OCI-M1 (cell line): ENCODE measurements at regions not wholly inside any gene's neighbourhood (a gene's known extent, or its start where the extent isn't known, plus 50 kb on each side); places are given as distances from the start of the nearest gene placed in this dataset.
"Not testable (repeated sequence)": the region's sequence is repeated elsewhere in the genome, so short reads cannot be mapped to it uniquely, and the experiment has no call there.

ENCODE experiments used
- DNase-seq: peaks from one replicate; lab custom pipeline; 2025; lab: John Stamatoyannopoulos, UW

GRCh38 chr1:143694085-143694484 lies 277.7 kb downstream of the FAM72C start:
- DNase-seq, result no peak

- DNase-seq, result no peak
These were observed 279.7 kb downstream of the FAM72C start for GRCh38 chr1:143691971-143692529.

DNA sequence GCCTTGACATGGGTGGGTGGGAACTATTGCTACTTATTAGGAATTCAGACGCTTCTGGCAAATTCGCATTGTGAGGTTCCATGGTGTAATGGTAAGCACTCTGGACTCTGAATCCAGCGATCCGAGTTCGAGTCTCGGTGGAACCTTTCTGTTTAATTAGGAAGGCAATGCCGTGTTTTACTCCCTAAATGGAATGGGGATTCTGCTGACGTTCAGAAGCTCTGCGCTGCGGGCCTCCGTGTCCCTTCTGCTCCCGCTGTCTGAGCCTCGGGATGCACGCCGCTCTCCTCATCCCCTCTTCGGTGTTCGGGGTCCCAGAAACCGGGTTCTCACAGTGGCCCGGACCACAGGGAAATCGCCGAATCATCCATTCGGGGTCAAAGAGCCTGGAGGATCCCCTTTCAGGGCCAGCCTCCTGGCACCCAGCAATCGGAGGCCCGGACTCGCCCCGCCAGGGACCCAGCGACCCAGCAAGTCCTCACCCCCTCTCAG lies 280.3 kb downstream of the FAM72C start:
- DNase-seq, result peak; percentile 22

DNA sequence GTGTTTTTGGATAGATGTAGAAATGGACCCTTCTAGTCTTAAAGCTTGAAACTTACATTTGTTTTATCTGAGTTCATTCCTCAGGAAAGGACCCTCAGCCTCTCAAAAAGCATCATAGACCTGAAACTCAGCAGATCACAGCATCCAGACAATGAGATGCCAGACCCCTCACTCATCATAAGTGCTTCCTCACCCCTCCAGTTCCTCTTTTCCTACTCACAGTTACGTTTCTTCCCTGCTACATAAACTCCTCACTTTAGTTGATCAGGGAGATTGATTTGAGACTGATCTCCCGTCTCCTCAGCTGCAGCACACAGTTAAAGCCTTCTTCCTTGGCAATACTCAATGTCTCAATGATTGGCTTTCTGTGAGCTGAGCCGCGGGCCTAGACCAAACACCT lies 282.0 kb downstream of the FAM72C start:
- DNase-seq, result no peak

GRCh38 chr1:143680304-143680703 lies 291.5 kb downstream of the FAM72C start:
- DNase-seq, result no peak

GRCh38 chr1:143672983-143673382 lies 298.8 kb downstream of the FAM72C start:
- no peak for DNase-seq

DNA sequence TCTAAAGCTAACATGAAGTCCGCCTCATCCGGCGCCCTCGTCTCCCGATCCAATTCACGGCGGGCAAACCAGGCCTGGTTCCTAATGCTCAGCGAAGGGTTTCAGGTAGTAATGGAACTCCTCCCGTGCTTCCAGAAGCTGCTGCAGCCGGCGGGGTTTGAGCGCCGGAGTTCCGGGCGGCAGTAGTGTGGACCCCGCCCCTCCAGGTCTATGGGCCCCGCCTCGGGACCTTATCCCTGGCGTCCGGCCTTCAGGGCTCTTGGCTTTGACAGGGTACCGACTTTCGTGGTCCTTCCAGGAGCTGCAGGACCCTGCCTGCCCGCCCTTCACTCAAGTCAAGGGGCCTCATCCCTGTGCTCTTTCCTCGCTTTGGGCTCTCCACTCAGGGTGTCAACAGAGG lies 304.1 kb downstream of the FAM72C start:
- no peak for DNase-seq

DNA sequence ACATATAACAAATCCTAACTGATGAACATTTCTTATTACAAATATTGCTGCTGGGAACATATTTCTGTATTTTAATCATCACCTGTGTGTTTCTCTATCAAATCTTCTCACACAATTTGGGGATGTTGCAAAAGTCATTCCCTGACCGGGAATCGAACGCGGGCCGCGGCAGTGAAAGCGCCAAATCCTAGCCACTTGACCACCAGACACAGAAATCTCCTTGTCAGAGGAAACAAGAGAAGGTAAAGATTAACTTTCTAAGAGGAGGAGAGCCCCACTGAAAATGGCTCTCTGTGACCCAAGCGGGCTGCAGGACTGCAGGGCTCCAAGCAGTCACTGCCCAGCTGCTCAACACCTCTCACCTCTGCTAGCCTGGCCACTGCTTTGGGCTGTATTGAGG lies 304.9 kb downstream of the FAM72C start:
- DNase-seq, result no peak

DNA sequence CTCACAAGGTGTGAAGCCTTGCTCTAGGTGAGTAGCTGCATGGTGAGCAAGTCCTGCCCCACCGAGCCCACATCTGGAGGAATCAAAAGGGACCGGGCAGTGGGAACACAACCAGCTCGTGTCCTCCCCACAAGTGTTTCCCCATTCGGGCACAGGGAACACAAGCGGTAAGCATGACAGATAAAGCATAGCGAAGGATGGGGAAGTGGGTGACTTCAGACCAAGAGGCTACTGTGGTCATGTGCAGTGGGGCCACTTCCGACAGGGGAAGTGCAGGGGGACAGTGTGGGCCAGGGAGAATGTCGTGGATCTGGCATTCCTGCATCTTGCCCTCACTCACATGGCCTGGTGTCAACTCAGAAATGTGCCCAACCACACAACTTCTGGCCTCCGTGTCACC lies 306.2 kb downstream of the FAM72C start:
- DNase-seq, result peak; percentile 12

DNA sequence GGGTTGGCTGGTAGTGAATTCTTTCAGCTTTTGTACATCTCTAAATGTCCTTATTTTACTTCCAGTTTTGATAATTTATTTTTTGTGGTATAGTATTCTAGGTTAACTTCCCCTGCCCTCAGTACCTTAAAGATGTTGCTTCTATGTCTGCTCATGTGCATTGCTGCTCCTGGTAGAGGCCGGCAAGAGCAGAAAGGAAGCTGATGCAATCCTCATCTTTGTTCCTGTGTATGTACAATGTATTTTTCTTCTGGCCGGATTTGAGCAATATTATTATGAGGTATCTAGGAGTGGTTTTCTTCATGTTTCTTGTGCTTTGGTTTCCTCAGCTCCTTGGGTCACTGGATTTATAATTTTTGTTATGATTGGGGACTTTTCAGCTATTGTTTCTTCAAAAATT lies 308.7 kb downstream of the FAM72C start:
- peak; percentile 9 for DNase-seq

DNA sequence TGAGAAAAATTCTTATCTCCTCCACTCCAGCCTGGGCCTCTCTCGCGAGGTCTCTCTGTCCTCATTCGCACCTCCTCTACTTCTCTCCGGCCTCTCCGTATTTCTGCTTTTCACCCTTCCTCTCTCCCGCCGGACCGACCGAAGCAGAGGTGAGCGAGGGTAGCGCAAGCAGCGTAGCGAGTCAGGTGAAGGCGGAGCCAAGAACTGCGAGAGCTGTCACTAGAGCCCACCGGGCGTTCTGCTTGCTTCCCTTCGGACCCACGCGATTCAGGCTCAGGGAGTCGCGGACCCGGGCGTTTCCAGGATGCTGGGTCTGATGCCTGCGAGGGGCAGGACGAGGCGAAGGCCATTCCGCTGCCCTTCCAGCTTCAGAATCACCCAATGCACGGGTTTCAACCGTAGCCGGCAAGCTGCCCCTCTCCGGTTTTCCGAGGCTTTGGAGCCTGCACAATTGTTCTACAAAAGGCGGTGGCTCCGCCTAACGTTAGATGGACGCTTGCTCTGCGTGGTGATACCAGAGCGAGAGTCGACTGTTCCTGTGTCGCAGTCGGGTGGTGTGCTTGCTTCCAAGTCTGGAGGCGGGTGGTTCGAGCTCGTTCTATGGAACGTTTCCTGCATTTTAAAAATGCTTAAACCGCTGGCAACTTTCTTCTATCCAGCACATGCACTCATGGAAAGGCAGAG lies 310.2 kb downstream of the FAM72C start:
- no peak for DNase-seq

- no peak for DNase-seq
These were observed 311.3 kb downstream of the FAM72C start for GRCh38 chr1:143660354-143660941.

DNA sequence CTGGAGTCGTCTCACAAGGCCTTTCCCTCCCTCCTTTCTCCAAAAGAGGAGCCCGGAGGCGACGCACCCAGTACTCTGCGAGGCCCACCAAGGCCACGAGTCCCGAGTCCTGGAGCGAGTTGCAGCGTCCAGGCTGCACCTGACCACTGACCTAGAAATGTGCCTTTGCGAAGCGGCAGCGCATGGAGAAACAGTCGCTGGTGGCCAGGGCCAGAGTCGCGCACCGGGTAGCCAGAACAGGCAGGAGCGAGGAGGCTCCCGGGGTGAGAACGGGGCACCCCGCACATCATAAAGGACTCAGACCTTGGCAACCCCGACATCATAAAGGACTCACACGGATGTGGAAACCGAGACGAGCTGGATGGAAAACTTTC lies 318.4 kb downstream of the FAM72C start:
- no peak for DNase-seq

DNA sequence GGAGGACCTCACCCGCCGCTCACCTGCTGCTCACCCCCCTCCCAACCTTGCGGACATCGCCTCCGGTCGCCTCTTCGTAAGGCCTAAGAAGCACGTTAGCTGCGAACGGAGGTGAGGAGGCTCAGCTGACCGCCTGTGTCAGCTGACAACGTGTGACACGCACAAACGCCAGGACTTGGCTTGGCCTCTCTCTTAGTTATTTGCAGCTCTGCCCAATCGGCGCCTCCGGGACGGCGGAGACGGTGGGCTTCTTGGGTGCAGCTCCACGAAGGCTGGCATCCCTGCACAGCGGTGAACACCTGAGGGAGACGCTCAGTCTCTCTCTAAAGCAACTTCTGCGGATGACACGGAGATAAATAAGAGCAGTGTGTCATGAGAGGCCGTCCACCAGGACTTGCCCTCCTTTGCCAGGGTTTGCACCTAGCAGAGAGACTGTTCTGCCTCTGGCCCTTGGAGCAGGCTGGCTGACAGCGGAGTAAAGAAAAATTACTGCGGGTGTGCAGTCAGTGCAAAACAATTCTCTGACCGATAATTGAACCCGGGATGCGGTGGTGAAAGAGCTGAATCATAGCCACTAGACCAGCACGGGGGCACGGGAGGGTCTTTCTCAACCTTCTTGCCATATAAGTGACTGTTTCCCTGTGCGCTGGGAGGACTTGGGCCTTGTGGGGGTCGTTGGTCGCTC lies 318.9 kb downstream of the FAM72C start:
- no peak for DNase-seq

DNA sequence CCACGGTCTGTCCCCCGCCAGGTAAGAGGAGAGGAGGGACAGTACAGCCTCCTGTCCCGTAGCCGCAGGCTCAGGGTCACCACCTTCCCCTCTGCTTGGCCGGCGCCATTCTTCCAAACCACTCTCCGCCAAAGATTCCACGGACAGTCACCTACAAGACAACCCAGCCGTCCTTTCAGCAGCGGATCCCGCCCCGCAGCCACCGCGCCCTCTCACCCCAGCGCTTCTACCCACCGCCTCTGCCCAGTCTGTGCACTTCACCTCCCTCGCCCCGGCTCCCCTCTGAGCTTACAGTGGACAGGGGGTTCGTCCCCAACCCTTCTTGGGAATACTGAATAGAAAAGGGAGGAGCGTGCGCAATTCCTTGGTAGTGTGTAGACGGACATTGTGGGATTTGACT lies 319.6 kb downstream of the FAM72C start:
- DNase-seq, result no peak

DNA sequence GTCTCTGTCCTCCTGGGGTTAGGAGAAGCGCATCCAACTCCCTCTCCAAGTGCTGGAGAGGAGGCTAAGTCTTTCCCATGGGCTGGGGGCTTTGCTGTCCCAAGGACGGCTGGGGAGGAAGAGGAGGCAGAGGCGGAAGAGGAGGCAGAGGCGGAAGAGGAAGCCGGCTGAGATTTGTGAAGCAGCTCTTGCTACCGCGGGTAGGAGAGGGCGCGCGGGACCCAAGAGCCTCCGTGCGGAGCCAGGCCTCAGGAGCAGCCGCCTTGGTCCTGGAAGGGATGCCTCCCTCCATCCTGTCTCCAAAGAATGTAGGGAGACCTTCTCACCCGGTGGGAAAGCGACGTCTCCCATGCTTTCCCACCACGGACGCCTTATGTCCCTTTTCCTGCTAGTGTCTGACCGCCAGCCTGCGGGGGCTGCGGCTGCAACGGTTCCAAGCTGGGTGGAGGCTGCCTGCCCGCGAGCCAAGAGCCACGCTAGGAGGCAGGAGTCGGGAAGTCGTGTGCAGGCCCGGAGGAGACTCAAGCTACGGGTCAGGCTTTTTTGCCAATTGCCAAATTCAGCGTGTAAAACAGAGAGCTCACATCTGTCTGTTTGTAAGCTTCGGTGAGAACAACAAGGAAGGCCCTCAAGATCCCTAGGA lies 320.3 kb downstream of the FAM72C start:
- no peak for DNase-seq

GRCh38 chr1:143644035-143644434 lies 327.8 kb downstream of the FAM72C start:
- not testable (repeated sequence) for DNase-seq

GRCh38 chr1:143643148-143643885 lies 328.5 kb downstream of the FAM72C start:
- no peak for DNase-seq

GRCh38 chr1:143625886-143626285 lies 345.9 kb downstream of the FAM72C start:
- DNase-seq, result no peak

GRCh38 chr1:143619851-143620250 lies 351.9 kb downstream of the FAM72C start:
- DNase-seq, result no peak

GRCh38 chr1:143611159-143611558 lies 360.6 kb downstream of the FAM72C start:
- peak; percentile 47 for DNase-seq

GRCh38 chr1:143610196-143610595 lies 361.6 kb downstream of the FAM72C start:
- DNase-seq, result no peak
